HepG2 (cell line): ENCODE measurements at regions not wholly inside any gene's neighbourhood (a gene's known extent, or its start where the extent isn't known, plus 50 kb on each side); places are given as distances from the start of the nearest gene placed in this dataset.
A peak's percentile ranks its signal among the peaks of the same experiment; 100 is the strongest.

Experiments used
- AFF4 ChIP-seq: sonication (generic); formaldehyde crosslinking; IDR thresholded peaks from 2 replicates; pipeline ENCODE4 v1.4.0; 2020; ENCODE audit warnings: missing genetic modification reagents
- ARNT ChIP-seq: fragments of 450-650 bp; IDR thresholded peaks from 2 replicates; pipeline ENCODE4 v1.6.1; 2017
- MEF2D ChIP-seq: sonication (generic); formaldehyde crosslinking; IDR thresholded peaks from 2 replicates; pipeline ENCODE4 v1.5.1; 2020; ENCODE audit warnings: mild to moderate bottlenecking, missing genetic modification reagents
- TF ChIP-seq, protein P1 (sequence below), 2 experiments: sonication (generic) in 1 of 2; formaldehyde crosslinking in 1 of 2; IDR thresholded peaks; 2 replicates each; pipeline versions ENCODE4 v1.4.0 to v1.6.1; 2016 to 2020; ENCODE audit warnings: borderline replicate concordance in 1 of 2, low read depth in 1 of 2, mild to moderate bottlenecking in 1 of 2, missing genetic modification reagents in 1 of 2
- TF ChIP-seq, protein P2 (sequence below): sonication (generic); formaldehyde crosslinking; IDR thresholded peaks from one replicate; pipeline ENCODE4 v1.5.1; 2020; ENCODE audit warnings: mild to moderate bottlenecking, missing genetic modification reagents; ENCODE audit errors: not compliant biosample characterization
- TF ChIP-seq, protein P3 (sequence below): sonication (generic); formaldehyde crosslinking; IDR thresholded peaks from 2 replicates; pipeline ENCODE4 v1.5.1; 2020; ENCODE audit warnings: missing genetic modification reagents, mild to moderate bottlenecking, borderline replicate concordance

DNA sequence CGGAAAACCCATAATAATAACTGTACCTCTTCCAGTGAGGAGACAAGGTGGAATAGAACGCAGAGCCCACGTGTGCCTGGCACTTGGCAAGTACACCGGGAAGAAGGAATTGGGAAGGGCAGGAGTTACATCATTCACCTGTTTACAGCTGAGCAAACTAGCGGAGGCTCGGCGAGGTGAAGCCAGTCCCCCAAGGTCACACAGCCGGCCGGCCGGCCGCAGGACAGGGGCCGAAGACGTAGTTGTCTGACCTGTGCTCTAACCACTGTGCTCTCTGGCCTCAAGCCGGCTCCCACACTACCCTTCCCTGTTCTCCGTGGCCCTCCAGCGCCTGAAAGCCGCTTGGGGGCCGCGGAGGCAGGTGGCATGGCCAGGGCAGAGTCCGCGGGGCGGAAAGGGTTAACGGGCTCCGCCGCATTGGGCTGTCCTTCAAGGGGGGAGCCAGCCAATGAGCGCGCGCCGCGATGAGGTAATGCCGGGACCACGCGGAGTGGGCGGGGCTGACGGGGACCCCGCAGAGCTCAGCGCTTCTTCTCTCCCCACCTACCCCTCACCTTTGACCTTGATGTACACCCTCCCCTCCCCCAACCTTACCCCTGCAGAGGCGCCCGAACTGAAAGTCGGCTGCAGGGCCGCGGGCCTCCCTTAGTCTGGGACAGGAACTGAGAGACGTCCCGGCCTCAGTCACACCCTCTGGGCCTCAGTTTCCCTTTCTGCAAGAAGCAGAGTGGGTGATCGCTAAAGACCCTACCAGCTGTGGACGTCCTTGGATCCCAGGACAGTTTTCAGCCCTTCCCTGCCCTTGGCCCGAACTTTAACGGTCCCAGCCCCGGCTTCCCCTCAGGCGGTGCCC, 125.1 kb downstream of the C9orf50 start (continued):
- TF ChIP-seq, protein P1, sequence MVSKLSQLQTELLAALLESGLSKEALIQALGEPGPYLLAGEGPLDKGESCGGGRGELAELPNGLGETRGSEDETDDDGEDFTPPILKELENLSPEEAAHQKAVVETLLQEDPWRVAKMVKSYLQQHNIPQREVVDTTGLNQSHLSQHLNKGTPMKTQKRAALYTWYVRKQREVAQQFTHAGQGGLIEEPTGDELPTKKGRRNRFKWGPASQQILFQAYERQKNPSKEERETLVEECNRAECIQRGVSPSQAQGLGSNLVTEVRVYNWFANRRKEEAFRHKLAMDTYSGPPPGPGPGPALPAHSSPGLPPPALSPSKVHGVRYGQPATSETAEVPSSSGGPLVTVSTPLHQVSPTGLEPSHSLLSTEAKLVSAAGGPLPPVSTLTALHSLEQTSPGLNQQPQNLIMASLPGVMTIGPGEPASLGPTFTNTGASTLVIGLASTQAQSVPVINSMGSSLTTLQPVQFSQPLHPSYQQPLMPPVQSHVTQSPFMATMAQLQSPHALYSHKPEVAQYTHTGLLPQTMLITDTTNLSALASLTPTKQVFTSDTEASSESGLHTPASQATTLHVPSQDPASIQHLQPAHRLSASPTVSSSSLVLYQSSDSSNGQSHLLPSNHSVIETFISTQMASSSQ (IDR thresholded peaks at IDR 0.05; ENCODE audit: low read depth): no peak
- TF ChIP-seq, protein P1 (CRISPR knock-in tag; IDR thresholded peaks at IDR 0.05; ENCODE audit: borderline replicate concordance): peak; percentile 51; the same call in 1 of the 2 replicates
- TF ChIP-seq AFF4 (0 out of 2 replicates have a peak, but pooled peaks have one; percentile 22), MEF2D (CRISPR knock-in tag) (peak; percentile 44; the same call in 1 of the 2 replicates), ARNT (no peak)
- TF ChIP-seq, protein P2, sequence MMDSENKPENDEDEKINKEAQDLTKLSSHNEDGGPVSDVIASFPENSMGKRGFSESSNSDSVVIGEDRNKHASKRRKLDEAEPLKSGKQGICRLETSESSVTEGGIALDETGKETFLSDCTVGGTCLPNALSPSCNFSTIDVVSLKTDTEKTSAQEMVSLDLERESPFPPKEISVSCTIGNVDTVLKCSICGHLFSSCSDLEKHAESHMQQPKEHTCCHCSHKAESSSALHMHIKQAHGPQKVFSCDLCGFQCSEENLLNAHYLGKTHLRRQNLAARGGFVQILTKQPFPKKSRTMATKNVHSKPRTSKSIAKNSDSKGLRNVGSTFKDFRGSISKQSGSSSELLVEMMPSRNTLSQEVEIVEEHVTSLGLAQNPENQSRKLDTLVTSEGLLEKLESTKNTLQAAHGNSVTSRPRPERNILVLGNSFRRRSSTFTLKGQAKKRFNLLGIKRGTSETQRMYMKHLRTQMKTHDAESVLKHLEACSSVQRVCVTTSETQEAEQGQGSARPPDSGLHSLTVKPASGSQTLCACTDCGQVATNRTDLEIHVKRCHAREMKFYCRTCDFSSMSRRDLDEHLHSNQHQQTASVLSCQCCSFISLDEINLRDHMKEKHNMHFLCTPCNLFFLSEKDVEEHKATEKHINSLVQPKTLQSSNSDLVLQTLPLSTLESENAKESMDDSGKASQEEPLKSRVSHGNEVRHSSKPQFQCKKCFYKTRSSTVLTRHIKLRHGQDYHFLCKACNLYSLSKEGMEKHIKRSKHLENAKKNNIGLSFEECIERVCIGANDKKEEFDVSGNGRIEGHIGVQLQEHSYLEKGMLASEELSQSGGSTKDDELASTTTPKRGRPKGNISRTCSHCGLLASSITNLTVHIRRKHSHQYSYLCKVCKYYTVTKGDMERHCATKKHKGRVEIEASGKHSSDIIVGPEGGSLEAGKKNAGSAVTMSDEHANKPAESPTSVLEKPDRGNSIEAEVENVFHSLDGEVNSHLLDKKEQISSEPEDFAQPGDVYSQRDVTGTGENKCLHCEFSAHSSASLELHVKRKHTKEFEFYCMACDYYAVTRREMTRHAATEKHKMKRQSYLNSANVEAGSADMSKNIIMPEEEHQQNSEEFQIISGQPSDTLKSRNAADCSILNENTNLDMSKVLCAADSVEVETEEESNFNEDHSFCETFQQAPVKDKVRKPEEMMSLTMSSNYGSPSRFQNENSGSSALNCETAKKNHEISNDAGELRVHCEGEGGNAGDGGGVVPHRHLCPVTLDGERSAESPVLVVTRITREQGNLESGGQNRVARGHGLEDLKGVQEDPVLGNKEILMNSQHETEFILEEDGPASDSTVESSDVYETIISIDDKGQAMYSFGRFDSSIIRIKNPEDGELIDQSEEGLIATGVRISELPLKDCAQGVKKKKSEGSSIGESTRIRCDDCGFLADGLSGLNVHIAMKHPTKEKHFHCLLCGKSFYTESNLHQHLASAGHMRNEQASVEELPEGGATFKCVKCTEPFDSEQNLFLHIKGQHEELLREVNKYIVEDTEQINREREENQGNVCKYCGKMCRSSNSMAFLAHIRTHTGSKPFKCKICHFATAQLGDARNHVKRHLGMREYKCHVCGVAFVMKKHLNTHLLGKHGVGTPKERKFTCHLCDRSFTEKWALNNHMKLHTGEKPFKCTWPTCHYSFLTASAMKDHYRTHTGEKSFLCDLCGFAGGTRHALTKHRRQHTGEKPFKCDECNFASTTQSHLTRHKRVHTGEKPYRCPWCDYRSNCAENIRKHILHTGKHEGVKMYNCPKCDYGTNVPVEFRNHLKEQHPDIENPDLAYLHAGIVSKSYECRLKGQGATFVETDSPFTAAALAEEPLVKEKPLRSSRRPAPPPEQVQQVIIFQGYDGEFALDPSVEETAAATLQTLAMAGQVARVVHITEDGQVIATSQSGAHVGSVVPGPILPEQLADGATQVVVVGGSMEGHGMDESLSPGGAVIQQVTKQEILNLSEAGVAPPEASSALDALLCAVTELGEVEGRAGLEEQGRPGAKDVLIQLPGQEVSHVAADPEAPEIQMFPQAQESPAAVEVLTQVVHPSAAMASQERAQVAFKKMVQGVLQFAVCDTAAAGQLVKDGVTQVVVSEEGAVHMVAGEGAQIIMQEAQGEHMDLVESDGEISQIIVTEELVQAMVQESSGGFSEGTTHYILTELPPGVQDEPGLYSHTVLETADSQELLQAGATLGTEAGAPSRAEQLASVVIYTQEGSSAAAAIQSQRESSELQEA: peak; percentile 79
- TF ChIP-seq, protein P3, sequence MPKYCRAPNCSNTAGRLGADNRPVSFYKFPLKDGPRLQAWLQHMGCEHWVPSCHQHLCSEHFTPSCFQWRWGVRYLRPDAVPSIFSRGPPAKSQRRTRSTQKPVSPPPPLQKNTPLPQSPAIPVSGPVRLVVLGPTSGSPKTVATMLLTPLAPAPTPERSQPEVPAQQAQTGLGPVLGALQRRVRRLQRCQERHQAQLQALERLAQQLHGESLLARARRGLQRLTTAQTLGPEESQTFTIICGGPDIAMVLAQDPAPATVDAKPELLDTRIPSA (CRISPR knock-in tag): 0 out of 2 replicates have a peak, but pooled peaks have one; percentile 67
